ENCODE measurements at regions not wholly inside any gene's neighbourhood (a gene's known extent, or its start where the extent isn't known, plus 50 kb on each side); places are given as distances from the start of the nearest gene placed in this dataset.

DNA sequence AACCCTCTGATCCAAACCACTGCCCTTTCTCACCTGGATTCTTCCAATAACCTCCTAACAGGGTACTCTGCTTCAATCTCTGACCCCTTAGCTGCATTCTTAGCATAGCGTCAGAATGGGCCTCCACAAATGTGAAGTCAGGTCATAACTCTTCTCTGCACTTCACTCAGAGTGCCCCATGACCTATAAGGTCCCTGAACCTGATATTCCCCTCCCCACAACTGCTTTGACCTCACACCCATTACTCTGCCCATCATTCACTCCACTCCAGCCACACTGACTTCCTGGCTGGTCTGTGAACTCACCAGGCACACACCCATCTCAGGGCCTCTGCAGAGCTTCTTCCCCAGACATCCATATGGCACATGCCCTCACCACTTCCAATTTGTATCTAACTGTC lies 141.9 kb downstream of the ZNF281 start:
- H4K5ac ChIP-seq (ENCODE audit: insufficient read length, low read depth, low read length) = no peak overlapping the region
- no peak overlapping the region for H3K4me3 ChIP-seq (ENCODE audit: extremely low read depth in 1 of 4, insufficient read depth in 2 of 4, low read depth in 3 of 4, low read length in 4 of 4)
- ChIA-PET CTCF (ENCODE audit: partially characterized antibody) (interaction anchor here (0.8 to 7.0 kb wide), 5 partner anchors 6 to 220 kb away, joined by 3 to 56 read pairs (median 8); no protein-coding TSS in a partner anchor), POLR2A (ENCODE audit: partially characterized antibody) (no interaction called here)
- no peaks in the 10 kb centered on the region for H3K36me3 ChIP-seq (ENCODE audit: control insufficient read depth in 2 of 4, insufficient read depth in 4 of 4, low read length in 3 of 4)
- H2BK15ac ChIP-seq (ENCODE audit: low read length) = no peak overlapping the region
- H3K23ac ChIP-seq (ENCODE audit: insufficient read length) = no peak overlapping the region
- WGBS, 2 experiments (ENCODE audit: extremely low coverage in 1 of 2, insufficient coverage in 1 of 2, insufficient read length in 1 of 2, insufficient replicate concordance in 2 of 2, low coverage in 1 of 2, low lambda C conversion rate in 2 of 2, missing lambda C conversion rate in 1 of 2) = 92% methylated on average over 1 of the region's 1 CpG; no CpG with 5 or more reads in 1 of the 2 experiments
- H4K20me1 ChIP-seq (replicated peaks in 1 of 2; ENCODE audit: control insufficient read depth in 1 of 2, insufficient read depth in 2 of 2, low read length in 2 of 2) = no peaks in the 10 kb centered on the region
- H3K79me2 ChIP-seq (ENCODE audit: control insufficient read depth in 1 of 2, insufficient read depth in 2 of 2, low read length in 2 of 2) = no peaks in the 10 kb centered on the region
- H4K91ac ChIP-seq (replicated peaks; ENCODE audit: insufficient read length, low read length) = no peak overlapping the region
- no peak overlapping the region for H3K4ac ChIP-seq (replicated peaks; ENCODE audit: insufficient read length, low read depth, low read length)
- no peak overlapping the region for H3K4me2 ChIP-seq (ENCODE audit: insufficient read depth in 1 of 2, low read depth in 2 of 2, low read length in 2 of 2)
- H3K14ac ChIP-seq (ENCODE audit: insufficient read length) = no peak overlapping the region
- H2BK12ac ChIP-seq (ENCODE audit: low read depth, low read length) = no peak overlapping the region
- H4K8ac ChIP-seq (ENCODE audit: extremely low read depth, insufficient read depth, low read length) = no peak overlapping the region
- no peak overlapping the region for H3K9ac ChIP-seq (replicated peaks in 1 of 4; ENCODE audit: extremely low read depth in 1 of 4, low read depth in 3 of 4, low read length in 3 of 4)
- DNase-seq (ENCODE audit: low read depth in 1 of 2, low spot score in 2 of 2) (no peak), FAIRE-seq (no peak)
- H3K56ac ChIP-seq (replicated peaks; ENCODE audit: insufficient read length, low read depth, low read length) = no peak overlapping the region
- no peak overlapping the region; the same call in 1 of the 2 replicates for H2AK5ac ChIP-seq (ENCODE audit: low read depth, low read length)
- H3K18ac ChIP-seq (ENCODE audit: extremely low read depth, low read length) = no peak overlapping the region
- H3K27ac ChIP-seq (ENCODE audit: low read depth, low read length) = no peak overlapping the region
- no peak overlapping the region for H2BK20ac ChIP-seq (ENCODE audit: low read length)
- H3K27me3 ChIP-seq (replicated peaks in 1 of 4; ENCODE audit: control insufficient read depth in 3 of 4, extremely low read depth in 1 of 4, insufficient read depth in 3 of 4, low read length in 3 of 4) = no peaks in the 10 kb centered on the region
- no peaks in the 10 kb centered on the region for H3K23me2 ChIP-seq (ENCODE audit: low read depth, low read length)
- TF ChIP-seq, protein P1, sequence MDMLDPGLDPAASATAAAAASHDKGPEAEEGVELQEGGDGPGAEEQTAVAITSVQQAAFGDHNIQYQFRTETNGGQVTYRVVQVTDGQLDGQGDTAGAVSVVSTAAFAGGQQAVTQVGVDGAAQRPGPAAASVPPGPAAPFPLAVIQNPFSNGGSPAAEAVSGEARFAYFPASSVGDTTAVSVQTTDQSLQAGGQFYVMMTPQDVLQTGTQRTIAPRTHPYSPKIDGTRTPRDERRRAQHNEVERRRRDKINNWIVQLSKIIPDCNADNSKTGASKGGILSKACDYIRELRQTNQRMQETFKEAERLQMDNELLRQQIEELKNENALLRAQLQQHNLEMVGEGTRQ (IDR thresholded peaks at IDR 0.05; ENCODE audit: low read length) = no peak
- TF ChIP-seq SRF (IDR thresholded peaks at IDR 0.05; ENCODE audit: low read depth, low read length) = no peak
- TF ChIP-seq ASH2L (IDR thresholded peaks at IDR 0.05; ENCODE audit: low read length) = no peak
- TF ChIP-seq, protein P2, sequence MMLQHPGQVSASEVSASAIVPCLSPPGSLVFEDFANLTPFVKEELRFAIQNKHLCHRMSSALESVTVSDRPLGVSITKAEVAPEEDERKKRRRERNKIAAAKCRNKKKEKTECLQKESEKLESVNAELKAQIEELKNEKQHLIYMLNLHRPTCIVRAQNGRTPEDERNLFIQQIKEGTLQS (IDR thresholded peaks at IDR 0.05; ENCODE audit: insufficient read depth, low read depth, low read length) = no peak
- TF ChIP-seq FOSL1 (IDR thresholded peaks at IDR 0.05; ENCODE audit: insufficient read depth, low read depth, low read length) = no peak
- TF ChIP-seq BRCA1 (IDR thresholded peaks at IDR 0.05; ENCODE audit: low read depth, low read length) = no peak
- no peak for TF ChIP-seq SP2 (IDR thresholded peaks at IDR 0.05; ENCODE audit: low read length)
- H2BK5ac ChIP-seq (ENCODE audit: low read depth, low read length) = no peak overlapping the region
- no peaks in the 10 kb centered on the region for H3K9me3 ChIP-seq (ENCODE audit: insufficient read depth in 2 of 2, low read depth in 1 of 2, low read length in 1 of 2)
- no peak overlapping the region for H2BK120ac ChIP-seq (replicated peaks; ENCODE audit: low read depth, low read length)
- no peaks in the 10 kb centered on the region for H3K79me1 ChIP-seq (ENCODE audit: low read depth, low read length)
- no peak overlapping the region for H2AFZ ChIP-seq (ENCODE audit: low read length)
- no peaks in the 10 kb centered on the region for H3K4me1 ChIP-seq (replicated peaks in 1 of 4; ENCODE audit: control insufficient read depth in 3 of 4, insufficient read depth in 4 of 4, low read length in 3 of 4)

All from H1 (cell line).